ENCODE measurements at regions not wholly inside any gene's neighbourhood (a gene's known extent, or its start where the extent isn't known, plus 50 kb on each side); places are given as distances from the start of the nearest gene placed in this dataset.

GRCh38 chr20:51893723-51894122 is 91.4 kb upstream of the SALL4 start:
- TF ChIP-seq CTCF (optimal IDR thresholded peaks at IDR 0.05 in 1 of 3, IDR thresholded peaks at IDR 0.05 in 1 of 3, conservative IDR thresholded peaks at IDR 0.05 in 1 of 3; ENCODE audit: extremely low read depth in 1 of 3, insufficient read depth in 2 of 3, low read length in 3 of 3) (no peak), EZH2 (IDR thresholded peaks at IDR 0.05; ENCODE audit: low read length) (no peak)
